IPS-15b (cell line): ENCODE measurements at regions not wholly inside any gene's neighbourhood (a gene's known extent, or its start where the extent isn't known, plus 50 kb on each side); places are given as distances from the start of the nearest gene placed in this dataset.
"Not testable (repeated sequence)": the region's sequence is repeated elsewhere in the genome, so short reads cannot be mapped to it uniquely, and the experiment has no call there.

Experiments
- H3K27me3 ChIP-seq: one replicate; pipeline ENCODE4 v1.6.1; 2013; ENCODE audit warnings: low read length; ENCODE audit not compliant: control insufficient read depth, insufficient read depth
- H3K36me3 ChIP-seq: one replicate; pipeline ENCODE4 v1.6.1; 2013; ENCODE audit warnings: low read length; ENCODE audit not compliant: control insufficient read depth, insufficient read depth
- H3K4me1 ChIP-seq: one replicate; pipeline ENCODE4 v1.6.1; 2013; ENCODE audit warnings: mild to moderate bottlenecking, low read length; ENCODE audit not compliant: control insufficient read depth, insufficient read depth
- H3K4me3 ChIP-seq: one replicate; pipeline ENCODE4 v1.5.1; 2013; ENCODE audit warnings: low read depth, low read length
- H3K9ac ChIP-seq: one replicate; pipeline ENCODE4 v1.6.1; 2013; ENCODE audit warnings: low read depth, mild to moderate bottlenecking, low read length
- H3K9me3 ChIP-seq: one replicate; pipeline ENCODE4 v1.6.1; 2013; ENCODE audit warnings: mild to moderate bottlenecking, low read length; ENCODE audit not compliant: control insufficient read depth, insufficient read depth

- Histone ChIP-seq H3K27me3 (no peaks in the 10 kb centered on the region), H3K9ac (no peak overlapping the region), H3K36me3 (no peaks in the 10 kb centered on the region), H3K9me3 (peaks cover 10% of the 10 kb centered on the region), H3K4me3 (no peak overlapping the region), H3K4me1 (no peaks in the 10 kb centered on the region)
Observed at GRCh38 chr13:79614250-79614918, 133.4 kb downstream of the NDFIP2 start.

DNA sequence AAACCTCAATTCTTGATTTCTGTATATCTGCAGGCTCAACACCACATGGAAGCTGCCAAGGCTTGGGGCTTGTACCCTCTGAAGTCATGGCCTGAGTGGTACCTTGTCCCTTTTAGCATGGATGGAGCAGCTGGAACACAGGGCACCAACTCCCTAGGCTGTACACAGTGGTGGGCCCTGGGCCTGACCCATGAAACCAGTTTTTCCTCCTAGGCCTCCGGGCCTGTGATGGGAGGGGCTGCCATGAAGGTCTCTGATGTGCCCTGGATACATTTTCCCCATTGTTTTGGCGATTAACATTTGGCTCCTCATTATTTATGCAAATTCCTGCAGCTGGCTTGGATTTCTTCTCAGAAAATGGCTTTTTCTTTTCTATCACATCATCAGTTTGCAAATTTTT lies 131.6 kb downstream of the NDFIP2 start:
- Histone ChIP-seq H3K4me3 (no peak overlapping the region), H3K36me3 (no peaks in the 10 kb centered on the region), H3K9me3 (peaks cover 10% of the 10 kb centered on the region), H3K27me3 (no peaks in the 10 kb centered on the region), H3K4me1 (no peaks in the 10 kb centered on the region), H3K9ac (no peak overlapping the region)

DNA sequence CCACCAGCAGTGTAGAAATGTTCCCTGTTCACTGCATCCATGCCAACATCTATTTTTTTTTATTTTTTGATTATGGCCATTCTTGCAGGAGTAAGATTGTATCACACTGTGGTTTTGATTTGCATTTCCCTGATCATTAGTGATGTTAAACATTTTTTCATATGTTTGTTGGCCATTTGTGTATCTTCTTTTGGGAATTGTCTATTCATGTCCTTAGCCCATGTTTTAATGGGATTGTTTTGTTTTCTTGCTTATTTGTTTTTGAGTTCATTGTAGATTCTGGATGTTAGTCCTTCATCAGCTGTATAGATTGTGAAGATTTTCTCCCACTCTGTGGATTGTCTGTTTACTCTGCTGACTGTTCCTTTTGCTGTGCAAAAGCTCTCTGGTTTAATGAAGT lies 126.9 kb downstream of the NDFIP2 start:
- H3K9me3 ChIP-seq, H3K27me3 ChIP-seq: not testable (repeated sequence)

More for the DNA sequence above, 126.9 kb downstream of the NDFIP2 start:
- not testable (repeated sequence) for H3K36me3 ChIP-seq, H3K4me1 ChIP-seq, H3K4me3 ChIP-seq, H3K9ac ChIP-seq
